ENCODE measurements at regions not wholly inside any gene's neighbourhood (a gene's known extent, or its start where the extent isn't known, plus 50 kb on each side); places are given as distances from the start of the nearest gene placed in this dataset.

DNA sequence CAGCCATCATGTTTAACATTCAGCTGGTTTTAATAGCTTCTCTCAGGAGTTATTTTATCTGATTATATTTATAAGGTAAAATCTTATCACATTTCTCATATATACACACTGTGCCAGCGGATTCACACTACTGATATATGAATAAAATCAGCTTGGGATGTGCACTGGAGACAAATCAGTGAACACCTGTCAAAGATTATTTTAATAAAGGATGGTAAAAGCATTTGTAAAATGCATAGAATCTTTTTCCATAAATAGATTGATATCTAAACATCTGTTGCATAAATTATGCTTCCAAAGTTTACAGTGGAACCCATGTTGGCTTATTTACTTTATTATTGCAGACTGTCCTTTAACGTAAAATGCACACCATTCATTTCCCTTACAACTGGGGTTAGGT is 1125.8 kb upstream of the CNTN5 start:
- no peak overlapping the region for H3K27ac ChIP-seq (ENCODE audit: insufficient read depth in 1 of 2, low read depth in 1 of 2, low read length in 2 of 2, poor library complexity in 1 of 2, severe bottlenecking in 2 of 2)
- H3K4me1 ChIP-seq (ENCODE audit: control extremely low read depth in 1 of 4, control insufficient read depth in 4 of 4, insufficient read depth in 4 of 4, low read length in 3 of 4) = no peaks in the 10 kb centered on the region
- no peak overlapping the region for H3K4me3 ChIP-seq (ENCODE audit: control insufficient read depth in 1 of 7, extremely low read depth in 1 of 7, insufficient read depth in 4 of 7, low read depth in 2 of 7, low read length in 6 of 7)
- H3K9me3 ChIP-seq (ENCODE audit: control extremely low read depth in 1 of 5, control insufficient read depth in 4 of 5, insufficient read depth in 2 of 5, low read depth in 1 of 5, low read length in 4 of 5) = no peaks in the 10 kb centered on the region
- 100% methylated on average over 1 of the region's 2 CpGs for WGBS (ENCODE audit: insufficient coverage)
- H3K27me3 ChIP-seq (replicated peaks in 2 of 5; ENCODE audit: control insufficient read depth in 4 of 5, insufficient read depth in 5 of 5, low read length in 4 of 5) = no peaks in the 10 kb centered on the region
- ChIA-PET CTCF (no interaction called here), POLR2A (no interaction called here)
- no peaks in the 10 kb centered on the region for H3K36me3 ChIP-seq (ENCODE audit: control insufficient read depth in 4 of 4, insufficient read depth in 4 of 4, low read length in 3 of 4)
- DNase-seq = no peak

DNA sequence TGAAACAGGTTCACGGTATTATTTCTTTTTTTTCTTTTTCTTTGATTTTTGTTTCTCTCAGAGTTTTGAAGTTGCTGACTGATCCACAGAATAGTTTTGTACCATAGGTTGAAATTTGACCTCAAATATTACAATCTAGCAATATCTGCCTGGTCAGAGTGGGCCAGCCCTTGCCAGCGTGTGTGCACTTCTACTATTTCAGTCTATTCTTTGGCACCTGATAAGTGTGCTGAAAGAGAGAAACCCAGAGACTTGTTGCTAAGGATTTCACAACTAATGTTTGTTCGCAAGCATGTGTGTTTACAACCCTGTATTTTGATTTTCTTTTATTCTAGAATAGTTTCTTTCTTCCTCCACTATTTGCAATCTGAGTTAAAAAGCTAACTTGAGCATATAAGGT is 1125.2 kb upstream of the CNTN5 start:
- Histone ChIP-seq H3K36me3 (ENCODE audit: control insufficient read depth in 4 of 4, insufficient read depth in 4 of 4, low read length in 3 of 4) (no peaks in the 10 kb centered on the region), H3K27ac (ENCODE audit: insufficient read depth in 1 of 2, low read depth in 1 of 2, low read length in 2 of 2, poor library complexity in 1 of 2, severe bottlenecking in 2 of 2) (no peak overlapping the region), H3K27me3 (replicated peaks in 2 of 5; ENCODE audit: control insufficient read depth in 4 of 5, insufficient read depth in 5 of 5, low read length in 4 of 5) (no peaks in the 10 kb centered on the region), H3K4me1 (ENCODE audit: control extremely low read depth in 1 of 4, control insufficient read depth in 4 of 4, insufficient read depth in 4 of 4, low read length in 3 of 4) (no peaks in the 10 kb centered on the region), H3K9me3 (ENCODE audit: control extremely low read depth in 1 of 5, control insufficient read depth in 4 of 5, insufficient read depth in 2 of 5, low read depth in 1 of 5, low read length in 4 of 5) (no peaks in the 10 kb centered on the region), H3K4me3 (ENCODE audit: control insufficient read depth in 1 of 7, extremely low read depth in 1 of 7, insufficient read depth in 4 of 7, low read depth in 2 of 7, low read length in 6 of 7) (no peak overlapping the region)
- POLR2A ChIA-PET = no interaction called here
- CTCF ChIA-PET = no interaction called here
- 92% methylated on average over 2 of the region's 3 CpGs for WGBS (ENCODE audit: insufficient coverage)
- no peak for DNase-seq

DNA sequence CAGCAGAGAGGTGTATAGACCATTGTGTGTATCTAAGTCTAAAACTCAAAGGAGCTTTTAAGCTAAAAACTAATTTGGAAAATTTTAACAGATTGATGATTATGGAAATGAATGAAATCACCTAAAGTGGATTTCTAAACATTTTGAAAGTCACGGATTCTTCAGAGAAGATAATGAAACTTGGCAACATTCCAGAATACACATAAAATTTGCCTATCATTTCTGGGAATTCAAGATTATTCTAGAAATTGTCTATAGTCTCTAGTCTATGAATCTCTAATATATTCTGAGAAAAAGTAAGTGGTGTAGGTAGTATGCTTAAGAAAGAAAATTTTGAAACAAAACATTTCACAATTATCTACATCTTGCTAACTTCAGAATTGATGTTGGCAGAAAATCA is 1117.9 kb upstream of the CNTN5 start:
- H3K9me3 ChIP-seq (ENCODE audit: control extremely low read depth in 1 of 5, control insufficient read depth in 4 of 5, insufficient read depth in 2 of 5, low read depth in 1 of 5, low read length in 4 of 5) = no peaks in the 10 kb centered on the region
- DNase-seq = no peak
- WGBS (ENCODE audit: insufficient coverage) = no CpG with 5 or more reads among the region's 1 CpG
- no peaks in the 10 kb centered on the region for H3K36me3 ChIP-seq (ENCODE audit: control insufficient read depth in 4 of 4, insufficient read depth in 4 of 4, low read length in 3 of 4)
- peaks cover 0 to 2% (median 0%) of the 10 kb centered on the region in 4 experiments for H3K4me1 ChIP-seq (ENCODE audit: control extremely low read depth in 1 of 4, control insufficient read depth in 4 of 4, insufficient read depth in 4 of 4, low read length in 3 of 4)
- H3K27ac ChIP-seq (ENCODE audit: insufficient read depth in 1 of 2, low read depth in 1 of 2, low read length in 2 of 2, poor library complexity in 1 of 2, severe bottlenecking in 2 of 2) = no peak overlapping the region
- ChIA-PET CTCF (no interaction called here), POLR2A (no interaction called here)
- no peaks in the 10 kb centered on the region for H3K27me3 ChIP-seq (replicated peaks in 2 of 5; ENCODE audit: control insufficient read depth in 4 of 5, insufficient read depth in 5 of 5, low read length in 4 of 5)
- H3K4me3 ChIP-seq (ENCODE audit: control insufficient read depth in 1 of 7, extremely low read depth in 1 of 7, insufficient read depth in 4 of 7, low read depth in 2 of 7, low read length in 6 of 7) = no peak overlapping the region

DNA sequence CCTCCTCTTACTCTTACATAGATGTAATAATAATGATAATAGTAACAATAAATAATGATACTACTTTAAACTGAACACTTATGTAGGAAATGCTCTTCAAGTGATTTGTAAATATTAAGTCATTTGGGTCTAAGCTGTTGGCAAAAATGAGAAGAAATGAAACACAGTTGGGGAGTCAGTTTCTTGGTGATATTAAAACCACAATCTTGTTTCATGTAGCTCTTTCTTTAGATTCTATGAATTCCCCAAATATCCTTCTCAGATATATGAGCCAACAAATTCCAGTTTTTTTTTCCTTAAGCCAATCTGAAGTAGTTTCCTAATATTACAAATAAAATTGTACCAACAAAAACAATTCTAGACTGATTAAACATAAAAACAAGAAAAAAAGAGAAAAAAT is 1115.6 kb upstream of the CNTN5 start:
- Histone ChIP-seq H3K27ac (ENCODE audit: insufficient read depth in 1 of 2, low read depth in 1 of 2, low read length in 2 of 2, poor library complexity in 1 of 2, severe bottlenecking in 2 of 2) (no peak overlapping the region), H3K9me3 (ENCODE audit: control extremely low read depth in 1 of 5, control insufficient read depth in 4 of 5, insufficient read depth in 2 of 5, low read depth in 1 of 5, low read length in 4 of 5) (no peaks in the 10 kb centered on the region), H3K4me3 (ENCODE audit: control insufficient read depth in 1 of 7, extremely low read depth in 1 of 7, insufficient read depth in 4 of 7, low read depth in 2 of 7, low read length in 6 of 7) (no peak overlapping the region), H3K27me3 (replicated peaks in 2 of 5; ENCODE audit: control insufficient read depth in 4 of 5, insufficient read depth in 5 of 5, low read length in 4 of 5) (no peaks in the 10 kb centered on the region), H3K4me1 (ENCODE audit: control extremely low read depth in 1 of 4, control insufficient read depth in 4 of 4, insufficient read depth in 4 of 4, low read length in 3 of 4) (peaks cover 0 to 2% (median 0%) of the 10 kb centered on the region in 4 experiments), H3K36me3 (ENCODE audit: control insufficient read depth in 4 of 4, insufficient read depth in 4 of 4, low read length in 3 of 4) (no peaks in the 10 kb centered on the region)
- no peak for DNase-seq
- ChIA-PET POLR2A (no interaction called here), CTCF (no interaction called here)

DNA sequence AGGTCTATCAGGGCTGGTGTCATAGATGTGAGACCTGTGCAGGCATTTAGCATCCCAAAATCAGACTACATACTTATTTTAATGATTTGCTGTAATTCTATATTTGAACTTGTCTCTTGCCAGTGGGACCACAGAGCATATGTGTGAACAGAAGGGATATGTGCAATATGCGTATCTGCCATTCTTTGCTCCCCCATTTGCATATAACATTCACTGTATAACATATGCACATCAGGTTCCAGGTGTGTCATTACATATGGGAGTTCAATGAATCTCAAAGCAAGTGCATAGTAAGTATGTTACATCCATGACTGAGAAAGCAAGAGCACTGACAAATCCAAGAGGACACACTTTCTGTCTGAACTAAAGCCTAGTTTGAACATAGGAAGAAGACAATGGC is 1115.1 kb upstream of the CNTN5 start:
- Histone ChIP-seq H3K9me3 (ENCODE audit: control extremely low read depth in 1 of 5, control insufficient read depth in 4 of 5, insufficient read depth in 2 of 5, low read depth in 1 of 5, low read length in 4 of 5) (no peaks in the 10 kb centered on the region), H3K27ac (ENCODE audit: insufficient read depth in 1 of 2, low read depth in 1 of 2, low read length in 2 of 2, poor library complexity in 1 of 2, severe bottlenecking in 2 of 2) (no peak overlapping the region), H3K36me3 (ENCODE audit: control insufficient read depth in 4 of 4, insufficient read depth in 4 of 4, low read length in 3 of 4) (no peaks in the 10 kb centered on the region), H3K4me3 (ENCODE audit: control insufficient read depth in 1 of 7, extremely low read depth in 1 of 7, insufficient read depth in 4 of 7, low read depth in 2 of 7, low read length in 6 of 7) (no peak overlapping the region), H3K4me1 (ENCODE audit: control extremely low read depth in 1 of 4, control insufficient read depth in 4 of 4, insufficient read depth in 4 of 4, low read length in 3 of 4) (peaks cover 0 to 2% (median 0%) of the 10 kb centered on the region in 4 experiments), H3K27me3 (replicated peaks in 2 of 5; ENCODE audit: control insufficient read depth in 4 of 5, insufficient read depth in 5 of 5, low read length in 4 of 5) (no peaks in the 10 kb centered on the region)
- CTCF ChIA-PET = no interaction called here
- no peak for DNase-seq
- POLR2A ChIA-PET = no interaction called here
- no CpG with 5 or more reads among the region's 1 CpG for WGBS (ENCODE audit: insufficient coverage)

DNA sequence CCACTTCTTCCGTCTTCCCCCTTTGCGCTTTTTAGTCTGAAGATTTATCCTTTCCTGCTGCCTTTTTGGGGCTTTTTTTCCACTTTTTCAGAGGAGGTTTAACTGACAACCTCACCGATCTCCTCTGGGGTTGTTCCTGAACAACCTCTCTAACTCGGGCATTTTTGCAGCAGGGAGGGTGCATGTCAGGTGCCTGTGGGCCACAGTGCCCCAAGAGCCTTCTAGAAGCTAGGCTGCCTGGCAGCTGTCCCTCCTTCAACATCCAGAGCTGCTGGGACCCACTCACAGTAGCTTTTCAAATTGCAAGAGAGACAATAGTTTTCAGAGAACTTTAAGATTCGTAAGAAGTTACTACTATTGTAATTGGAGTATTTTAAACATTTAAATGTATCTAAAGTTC is 1112.4 kb upstream of the CNTN5 start:
- H3K27ac ChIP-seq (ENCODE audit: insufficient read depth in 1 of 2, low read depth in 1 of 2, low read length in 2 of 2, poor library complexity in 1 of 2, severe bottlenecking in 2 of 2) = no peak overlapping the region
- no peaks in the 10 kb centered on the region for H3K36me3 ChIP-seq (ENCODE audit: control insufficient read depth in 4 of 4, insufficient read depth in 4 of 4, low read length in 3 of 4)
- WGBS (ENCODE audit: insufficient coverage) = 92% methylated on average over 4 of the region's 5 CpGs
- H3K4me3 ChIP-seq (ENCODE audit: control insufficient read depth in 1 of 7, extremely low read depth in 1 of 7, insufficient read depth in 4 of 7, low read depth in 2 of 7, low read length in 6 of 7) = no peak overlapping the region
- DNase-seq = no peak
- ChIA-PET POLR2A (no interaction called here), CTCF (no interaction called here)
- H3K9me3 ChIP-seq (ENCODE audit: control extremely low read depth in 1 of 5, control insufficient read depth in 4 of 5, insufficient read depth in 2 of 5, low read depth in 1 of 5, low read length in 4 of 5) = no peaks in the 10 kb centered on the region
- peaks cover 0 to 2% (median 0%) of the 10 kb centered on the region in 4 experiments for H3K4me1 ChIP-seq (ENCODE audit: control extremely low read depth in 1 of 4, control insufficient read depth in 4 of 4, insufficient read depth in 4 of 4, low read length in 3 of 4)
- no peaks in the 10 kb centered on the region for H3K27me3 ChIP-seq (replicated peaks in 2 of 5; ENCODE audit: control insufficient read depth in 4 of 5, insufficient read depth in 5 of 5, low read length in 4 of 5)

DNA sequence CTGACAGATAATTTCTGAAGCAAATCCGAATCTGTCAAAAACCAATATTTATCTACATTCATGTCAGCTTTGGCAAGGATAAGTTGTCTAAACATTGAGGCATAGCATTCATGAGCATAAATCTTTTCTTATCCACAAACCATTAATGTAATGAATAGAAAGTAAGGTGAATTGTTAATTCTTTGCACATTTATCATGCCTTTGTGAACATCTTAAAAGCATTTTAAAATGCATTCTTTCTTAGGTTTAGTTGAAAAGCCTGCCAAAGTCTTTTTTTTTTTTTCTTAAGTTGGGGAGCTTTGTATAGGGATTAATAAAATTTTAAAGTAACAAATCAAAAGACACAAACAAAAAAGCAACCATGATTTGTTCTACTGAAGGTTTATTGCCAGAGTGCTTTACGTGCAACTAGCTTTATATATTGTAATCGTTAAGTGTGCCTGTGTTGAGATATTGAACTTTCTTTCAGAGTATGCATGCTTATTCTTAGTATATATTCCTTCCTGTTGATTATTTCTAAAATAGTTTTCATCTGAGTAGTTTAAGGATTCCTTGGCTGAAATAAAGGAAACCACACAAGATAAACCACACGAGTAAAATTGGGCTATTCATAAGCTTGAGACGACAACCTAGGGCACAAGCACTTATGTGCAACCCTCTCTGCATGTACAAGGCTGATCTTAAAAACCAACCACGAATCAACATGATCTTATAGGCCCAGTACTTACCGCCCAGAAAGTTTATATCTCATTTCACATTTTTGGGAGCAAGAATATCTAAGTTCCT is 1110.9 kb upstream of the CNTN5 start:
- no peaks in the 10 kb centered on the region for H3K36me3 ChIP-seq (ENCODE audit: control insufficient read depth in 4 of 4, insufficient read depth in 4 of 4, low read length in 3 of 4)
- H3K27me3 ChIP-seq (replicated peaks in 2 of 5; ENCODE audit: control insufficient read depth in 4 of 5, insufficient read depth in 5 of 5, low read length in 4 of 5) = no peaks in the 10 kb centered on the region
- no peak overlapping the region for H3K27ac ChIP-seq (ENCODE audit: insufficient read depth in 1 of 2, low read depth in 1 of 2, low read length in 2 of 2, poor library complexity in 1 of 2, severe bottlenecking in 2 of 2)
- POLR2A ChIA-PET = no interaction called here
- no peak for DNase-seq
- no peaks in the 10 kb centered on the region for H3K4me1 ChIP-seq (ENCODE audit: control extremely low read depth in 1 of 4, control insufficient read depth in 4 of 4, insufficient read depth in 4 of 4, low read length in 3 of 4)
- H3K9me3 ChIP-seq (ENCODE audit: control extremely low read depth in 1 of 5, control insufficient read depth in 4 of 5, insufficient read depth in 2 of 5, low read depth in 1 of 5, low read length in 4 of 5) = no peaks in the 10 kb centered on the region
- no peak overlapping the region for H3K4me3 ChIP-seq (ENCODE audit: control insufficient read depth in 1 of 7, extremely low read depth in 1 of 7, insufficient read depth in 4 of 7, low read depth in 2 of 7, low read length in 6 of 7)
- 0% methylated on average over 2 of the region's 7 CpGs for WGBS (ENCODE audit: insufficient coverage)
- CTCF ChIA-PET = no interaction called here

Measured in common myeloid progenitor, CD34-positive (primary cell).